Thyroid gland (tissue), 4 donors: ENCODE measurements at regions not wholly inside any gene's neighbourhood (a gene's known extent, or its start where the extent isn't known, plus 50 kb on each side); places are given as distances from the start of the nearest gene placed in this dataset.

ENCODE experiments used
- CTCF ChIP-seq, 6 experiments: fragments of 200-600 bp in 3 of 6; fragments of 450-650 bp in 3 of 6; sonication (generic) in 3 of 6; IDR thresholded peaks; one replicate each; pipeline ENCODE4 v1.5.1; 2016 to 2019; ENCODE audit warnings: antibody characterized with exemption in 6 of 6, mild to moderate bottlenecking in 2 of 6, inconsistent platforms in 1 of 6, moderate library complexity in 1 of 6
- POLR2A ChIP-seq, 2 donors: fragments of 450-650 bp; IDR thresholded peaks; one replicate each; pipeline ENCODE4 v1.6.1; 2017; ENCODE audit warnings: antibody characterized with exemption in 2 of 2, mild to moderate bottlenecking in 2 of 2, moderate library complexity in 1 of 2

GRCh38 chr9:692636-693129 is 148.8 kb upstream of the DMRT1 start:
- TF ChIP-seq CTCF (IDR thresholded peaks at IDR 0.05) (no peak), POLR2A (IDR thresholded peaks at IDR 0.05) (no peak)
